Right lobe of liver (tissue), 4 donors: ENCODE measurements at regions not wholly inside any gene's neighbourhood (a gene's known extent, or its start where the extent isn't known, plus 50 kb on each side); places are given as distances from the start of the nearest gene placed in this dataset.

Source experiments
- POLR2A ChIP-seq: fragments of 450-650 bp; IDR thresholded peaks from one replicate; pipeline ENCODE4 v1.6.1; 2017; ENCODE audit warnings: antibody characterized with exemption, mild to moderate bottlenecking
- TF ChIP-seq, protein P1 (sequence below), 4 donors: fragments of 200-600 bp in 3 of 4; fragments of 450-650 bp in 1 of 4; IDR thresholded peaks; one replicate each; pipeline versions ENCODE4 v1.5.1 to v1.8.0; 2016 to 2022; ENCODE audit warnings: antibody characterized with exemption in 4 of 4, mild to moderate bottlenecking in 2 of 4
- donor health status: DM: no; HTN: no; CAD: no.
- donor health status: DM: no; HTN: no; CAD: no.
- donor health status: DM: no; HTN: yes; CAD: no.

DNA sequence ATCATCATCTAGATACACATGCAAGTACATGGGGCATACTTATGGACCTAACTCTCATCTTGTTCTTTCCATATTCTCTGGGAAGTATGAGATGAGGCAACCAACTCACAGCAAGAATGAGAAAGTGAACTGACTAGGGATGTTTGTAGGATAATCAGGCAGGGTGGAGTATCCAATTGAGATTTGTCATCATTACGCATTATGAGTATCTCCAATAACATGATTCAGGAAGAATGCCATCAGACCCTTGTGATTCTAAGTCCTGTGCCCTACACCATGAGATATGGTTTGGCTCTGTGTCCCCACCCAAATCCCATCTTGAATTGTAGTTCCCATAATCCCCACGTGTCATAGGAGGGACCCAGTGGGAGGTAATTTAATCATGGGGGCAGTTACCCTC is 154.0 kb downstream of the SLC30A10 start:
- no peak for TF ChIP-seq POLR2A
- TF ChIP-seq, protein P1, sequence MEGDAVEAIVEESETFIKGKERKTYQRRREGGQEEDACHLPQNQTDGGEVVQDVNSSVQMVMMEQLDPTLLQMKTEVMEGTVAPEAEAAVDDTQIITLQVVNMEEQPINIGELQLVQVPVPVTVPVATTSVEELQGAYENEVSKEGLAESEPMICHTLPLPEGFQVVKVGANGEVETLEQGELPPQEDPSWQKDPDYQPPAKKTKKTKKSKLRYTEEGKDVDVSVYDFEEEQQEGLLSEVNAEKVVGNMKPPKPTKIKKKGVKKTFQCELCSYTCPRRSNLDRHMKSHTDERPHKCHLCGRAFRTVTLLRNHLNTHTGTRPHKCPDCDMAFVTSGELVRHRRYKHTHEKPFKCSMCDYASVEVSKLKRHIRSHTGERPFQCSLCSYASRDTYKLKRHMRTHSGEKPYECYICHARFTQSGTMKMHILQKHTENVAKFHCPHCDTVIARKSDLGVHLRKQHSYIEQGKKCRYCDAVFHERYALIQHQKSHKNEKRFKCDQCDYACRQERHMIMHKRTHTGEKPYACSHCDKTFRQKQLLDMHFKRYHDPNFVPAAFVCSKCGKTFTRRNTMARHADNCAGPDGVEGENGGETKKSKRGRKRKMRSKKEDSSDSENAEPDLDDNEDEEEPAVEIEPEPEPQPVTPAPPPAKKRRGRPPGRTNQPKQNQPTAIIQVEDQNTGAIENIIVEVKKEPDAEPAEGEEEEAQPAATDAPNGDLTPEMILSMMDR (IDR thresholded peaks at IDR 0.05) = no peak
